Thyroid gland (tissue), 4 donors: ENCODE measurements at regions not wholly inside any gene's neighbourhood (a gene's known extent, or its start where the extent isn't known, plus 50 kb on each side); places are given as distances from the start of the nearest gene placed in this dataset.

Experiments
- DNase-seq, 2 donors: peaks; one replicate each; pipeline ENCODE4 v3.0.0-alpha.2; 2019
- H3K27ac ChIP-seq, 3 donors: fragments of 200-600 bp; sonication (generic); 1 replicate in 2 of 3; 2 replicates in 1 of 3; pipeline ENCODE4 v1.5.1; 2016 to 2019; ENCODE audit warnings: mild to moderate bottlenecking in 1 of 3, moderate library complexity in 1 of 3
- H3K27me3 ChIP-seq: fragments of 200-600 bp; sonication (generic); one replicate; pipeline ENCODE4 v1.5.1; 2019
- H3K36me3 ChIP-seq, 2 donors: fragments of 200-600 bp; sonication (generic); one replicate each; pipeline ENCODE4 v1.5.1; 2016 to 2019
- H3K4me1 ChIP-seq, 2 donors: fragments of 200-600 bp; sonication (generic); one replicate each; pipeline ENCODE4 v1.5.1; 2017 to 2019
- H3K4me3 ChIP-seq, 3 donors: fragments of 200-600 bp; sonication (generic); replicated peaks in 1 of 3; 1 replicate in 2 of 3; 2 replicates in 1 of 3; pipeline ENCODE4 v1.5.1; 2016; ENCODE audit warnings: mild to moderate bottlenecking in 1 of 3
- H3K9me3 ChIP-seq: fragments of 200-600 bp; sonication (generic); one replicate; pipeline ENCODE4 v1.5.1; 2017
- CTCF ChIP-seq, 6 experiments: fragments of 200-600 bp in 3 of 6; fragments of 450-650 bp in 3 of 6; sonication (generic) in 3 of 6; IDR thresholded peaks; one replicate each; pipeline ENCODE4 v1.5.1; 2016 to 2019; ENCODE audit warnings: antibody characterized with exemption in 6 of 6, mild to moderate bottlenecking in 2 of 6, inconsistent platforms in 1 of 6, moderate library complexity in 1 of 6
- POLR2A ChIP-seq, 2 donors: fragments of 450-650 bp; IDR thresholded peaks; one replicate each; pipeline ENCODE4 v1.6.1; 2017; ENCODE audit warnings: antibody characterized with exemption in 2 of 2, mild to moderate bottlenecking in 2 of 2, moderate library complexity in 1 of 2
- WGBS, 2 donors: methylation state at CpG; one replicate each; pipeline ENCODE4 v1.1.5; 2017; 5-methylcytosine and 5-hydroxymethylcytosine counted together
- intact Hi-C: fragments of 100-400 bp; cut with DNase I; formaldehyde crosslinking; loops from one replicate; pipeline ENCODE4 v1.15.1; 2023

DNA sequence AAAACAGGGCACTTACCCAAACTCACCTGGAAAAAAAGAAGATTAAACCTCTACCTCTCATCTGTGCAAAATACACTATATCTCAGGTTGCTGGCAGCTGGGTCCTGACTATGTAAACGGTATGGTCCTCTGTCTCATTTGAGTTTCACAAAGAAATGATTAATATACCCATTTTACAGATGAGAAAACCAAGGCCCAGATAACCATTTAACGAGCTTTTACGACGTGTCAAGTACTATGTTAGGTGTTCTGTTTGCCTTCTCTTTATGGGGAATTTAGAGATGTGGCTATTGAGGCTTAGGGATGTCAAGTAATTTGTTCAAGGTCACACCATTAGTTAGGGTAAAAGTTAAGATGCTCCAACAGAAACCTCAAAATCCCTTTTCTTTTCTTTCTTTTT lies 140.4 kb upstream of the USP24 start:
- WGBS, 2 donors: 95 to 96% methylated on average over 4 of the region's 4 CpGs
- no peaks in the 10 kb centered on the region for H3K36me3 ChIP-seq
- intact Hi-C loops: no loop called here

DNA sequence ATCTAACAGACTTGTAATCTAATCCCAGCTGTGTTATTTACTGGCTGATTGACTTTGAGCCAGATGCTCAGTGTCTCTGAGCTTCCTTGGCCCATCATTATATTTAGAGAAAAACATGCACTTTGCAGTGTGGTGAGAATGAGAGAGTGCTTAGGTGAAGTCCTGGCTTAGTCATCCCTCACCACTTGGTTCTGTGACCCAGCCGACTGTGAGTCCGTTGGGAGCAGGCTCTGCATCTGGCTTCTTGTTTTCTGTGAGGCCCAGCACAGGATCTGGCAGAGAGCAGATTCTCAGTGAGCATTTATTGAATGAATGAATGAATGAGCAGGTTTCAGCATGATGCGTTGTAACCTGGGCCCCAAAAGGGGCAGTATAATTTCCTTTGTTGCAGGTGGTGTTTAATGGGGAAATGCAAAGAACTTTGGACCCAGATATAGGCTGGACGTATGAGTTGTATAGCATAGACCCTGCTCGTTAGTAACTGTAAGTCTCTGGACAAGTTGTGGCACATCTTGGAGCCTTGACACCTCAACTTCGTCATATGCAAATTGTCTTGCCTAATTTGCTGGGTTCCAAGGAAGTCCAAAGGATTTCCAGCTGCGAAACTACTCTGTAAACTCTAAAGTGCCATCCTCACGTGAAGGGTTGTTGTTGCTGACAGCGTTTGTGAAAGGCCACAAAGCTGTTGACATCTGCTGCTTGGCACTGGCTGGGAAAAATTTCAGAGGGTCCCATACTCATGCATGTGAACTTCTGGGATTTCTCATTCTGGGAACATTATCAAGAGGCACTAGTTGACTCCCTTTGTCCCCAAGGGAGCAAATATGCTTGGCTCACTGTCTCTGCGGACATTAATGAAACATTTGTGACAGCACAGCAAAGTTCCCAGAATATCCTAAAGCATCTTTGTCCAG lies 138.8 kb upstream of the USP24 start:
- 86 to 87% methylated on average over 10 of the region's 10 CpGs for WGBS, 2 donors
- H3K9me3 ChIP-seq: no peaks in the 10 kb centered on the region
- DNase-seq: no peak
- no peak for TF ChIP-seq POLR2A (IDR thresholded peaks at IDR 0.05)
- TF ChIP-seq CTCF (IDR thresholded peaks at IDR 0.05): no peak
- no peaks in the 10 kb centered on the region for H3K36me3 ChIP-seq
- H3K4me1 ChIP-seq: no peaks in the 10 kb centered on the region
- no peaks in the 10 kb centered on the region for H3K27me3 ChIP-seq
- H3K27ac ChIP-seq: no peak overlapping the region
- intact Hi-C loops: no loop called here
- no peak overlapping the region for H3K4me3 ChIP-seq

More for the DNA sequence above, 140.4 kb upstream of the USP24 start:
- no peaks in the 10 kb centered on the region for H3K4me1 ChIP-seq
- H3K4me3 ChIP-seq: no peak overlapping the region
- no peaks in the 10 kb centered on the region for H3K27me3 ChIP-seq
- no peak for DNase-seq
- no peaks in the 10 kb centered on the region for H3K9me3 ChIP-seq
- no peak for TF ChIP-seq POLR2A (IDR thresholded peaks at IDR 0.05)
- no peak for TF ChIP-seq CTCF (IDR thresholded peaks at IDR 0.05)
- H3K27ac ChIP-seq: no peak overlapping the region

GRCh38 chr1:55352811-55353180 lies 137.6 kb upstream of the USP24 start:
- WGBS, 2 donors: 71 to 76% methylated on average over 1 of the region's 1 CpG
- no peak for TF ChIP-seq CTCF (IDR thresholded peaks at IDR 0.05)
- TF ChIP-seq POLR2A (IDR thresholded peaks at IDR 0.05): no peak
- Histone ChIP-seq H3K4me1 (no peaks in the 10 kb centered on the region), H3K27ac (no peak overlapping the region), H3K27me3 (no peaks in the 10 kb centered on the region), H3K36me3 (no peaks in the 10 kb centered on the region), H3K9me3 (no peaks in the 10 kb centered on the region), H3K4me3 (no peak overlapping the region)
- intact Hi-C loops: no loop called here
- no peak for DNase-seq

DNA sequence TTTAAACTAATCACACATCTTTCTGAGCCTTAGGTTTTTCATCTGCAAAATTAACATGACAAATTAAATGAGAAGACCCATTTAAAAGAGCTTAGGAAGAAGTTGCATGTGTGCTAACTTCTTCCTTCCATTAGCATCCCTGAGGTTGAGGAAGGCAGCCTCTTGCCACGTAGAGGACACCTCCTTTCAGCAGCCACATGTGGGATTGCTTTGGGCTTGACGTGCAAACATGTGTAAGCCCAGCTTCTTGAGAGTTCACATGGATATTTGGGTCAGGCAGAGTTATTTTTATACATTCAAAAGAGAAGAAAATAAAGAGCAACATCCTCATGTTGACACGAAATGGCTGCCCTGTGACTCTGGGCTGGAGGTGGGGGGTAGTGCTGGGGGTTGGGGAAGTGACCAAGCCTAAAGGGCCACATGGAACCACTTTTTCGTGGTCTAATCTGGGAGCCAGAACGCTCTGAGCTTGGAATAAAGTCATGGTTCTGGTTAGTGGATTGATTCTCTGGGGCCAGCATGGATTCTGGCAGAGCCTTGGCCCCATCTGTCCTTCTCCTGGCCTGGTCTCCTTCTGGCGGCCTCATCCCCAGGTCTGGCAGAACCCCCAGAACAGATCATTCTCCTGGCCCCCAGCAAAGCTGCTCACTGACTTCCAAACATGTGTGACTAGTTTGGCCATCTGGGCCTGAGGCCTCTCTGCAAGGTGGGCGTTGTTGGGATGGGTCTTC lies 137.1 kb upstream of the USP24 start:
- DNase-seq: no peak
- H3K9me3 ChIP-seq: no peaks in the 10 kb centered on the region
- intact Hi-C loops: no loop called here
- H3K27me3 ChIP-seq: no peaks in the 10 kb centered on the region
- no peaks in the 10 kb centered on the region for H3K36me3 ChIP-seq
- no peak for TF ChIP-seq POLR2A (IDR thresholded peaks at IDR 0.05)
- TF ChIP-seq CTCF (IDR thresholded peaks at IDR 0.05): no peak
- H3K27ac ChIP-seq: no peak overlapping the region
- WGBS, 2 donors: 77 to 84% methylated on average over 7 of the region's 7 CpGs
- H3K4me1 ChIP-seq: no peaks in the 10 kb centered on the region
- no peak overlapping the region for H3K4me3 ChIP-seq

GRCh38 chr1:55348356-55348755 lies 133.2 kb upstream of the USP24 start:
- H3K27me3 ChIP-seq: no peaks in the 10 kb centered on the region
- H3K9me3 ChIP-seq: no peaks in the 10 kb centered on the region
- H3K36me3 ChIP-seq: no peaks in the 10 kb centered on the region
- no peaks in the 10 kb centered on the region for H3K4me1 ChIP-seq
- DNase-seq: no peak
- TF ChIP-seq POLR2A (IDR thresholded peaks at IDR 0.05) (no peak), CTCF (IDR thresholded peaks at IDR 0.05) (no peak)
- intact Hi-C loops: no loop called here
- no peak overlapping the region for H3K4me3 ChIP-seq
- H3K27ac ChIP-seq: no peak overlapping the region
- 0% methylated on average over 1 of the region's 1 CpG for whole genome bisulfite sequencing, 2 donors
